Activated naive CD4-positive, alpha-beta T cell treated with anti-CD3 and anti-CD28 coated beads, Interleukin-2, amount 50 U/mL, for 72 hours (primary cell): ENCODE measurements at regions not wholly inside any gene's neighbourhood (a gene's known extent, or its start where the extent isn't known, plus 50 kb on each side); places are given as distances from the start of the nearest gene placed in this dataset.

ENCODE experiments used
- ATAC-seq, 2 donors: fragments of 150-1000 bp; cut with Tn5 transposase; 2 replicates each; pipeline ENCODE4 v1.10.0; 2021; ENCODE audit warnings: mild to moderate bottlenecking in 2 of 2, moderate library complexity in 2 of 2
- DNase-seq, 2 donors: peaks; one replicate each; pipeline ENCODE4 v3.0.0; 2021 to 2022; ENCODE audit warnings: low spot score in 2 of 2
- H3K27ac Mint-ChIP-seq, 2 donors: one replicate each; pipeline ENCODE4 v1.8.0; 2022; ENCODE audit warnings: mild to moderate bottlenecking in 2 of 2, mixed read lengths in 2 of 2
- H3K36me3 Mint-ChIP-seq, 2 donors: one replicate each; pipeline ENCODE4 v1.8.0; 2022; ENCODE audit warnings: mixed read lengths in 2 of 2
- H3K9me3 Mint-ChIP-seq, 2 donors: one replicate each; pipeline ENCODE4 v1.8.0; 2022; ENCODE audit warnings: mixed read lengths in 2 of 2

- ATAC-seq: no peak
- no peak for DNase-seq
- H3K27ac Mint-ChIP-seq: no peak overlapping the region
- H3K9me3 Mint-ChIP-seq: peaks cover 0 to 4% of the 10 kb centered on the region in 2 donors
- H3K36me3 Mint-ChIP-seq: no peaks in the 10 kb centered on the region
These were observed 247.9 kb downstream of the PTEN start for GRCh38 chr10:88111294-88111693.

GRCh38 chr10:88113232-88113631 is 249.8 kb downstream of the PTEN start:
- no peak overlapping the region for H3K27ac Mint-ChIP-seq
- no peak for DNase-seq
- H3K9me3 Mint-ChIP-seq: no peaks in the 10 kb centered on the region
- no peaks in the 10 kb centered on the region for H3K36me3 Mint-ChIP-seq
- ATAC-seq: no peak

GRCh38 chr10:88113657-88114272 is 250.3 kb downstream of the PTEN start:
- Mint-ChIP-seq H3K36me3 (no peaks in the 10 kb centered on the region), H3K27ac (no peak overlapping the region)

GRCh38 chr10:88114368-88114767 is 250.9 kb downstream of the PTEN start:
- Mint-ChIP-seq H3K36me3 (no peaks in the 10 kb centered on the region), H3K9me3 (no peaks in the 10 kb centered on the region)

More at GRCh38 chr10:88113657-88114272, 250.3 kb downstream of the PTEN start:
- ATAC-seq (no peak), DNase-seq (no peak)
- no peaks in the 10 kb centered on the region for H3K9me3 Mint-ChIP-seq

GRCh38 chr10:88115407-88115806 is 252.0 kb downstream of the PTEN start:
- ATAC-seq (no peak), DNase-seq (no peak)
- Mint-ChIP-seq H3K9me3 (no peaks in the 10 kb centered on the region), H3K36me3 (no peaks in the 10 kb centered on the region), H3K27ac (no peak overlapping the region)

More at GRCh38 chr10:88114368-88114767, 250.9 kb downstream of the PTEN start:
- DNase-seq (no peak), ATAC-seq (no peak)
- H3K27ac Mint-ChIP-seq: no peak overlapping the region

- H3K9me3 Mint-ChIP-seq: no peaks in the 10 kb centered on the region
- ATAC-seq: no peak
- no peak for DNase-seq
- H3K36me3 Mint-ChIP-seq: no peaks in the 10 kb centered on the region
- H3K27ac Mint-ChIP-seq: no peak overlapping the region
These were observed 252.5 kb downstream of the PTEN start for GRCh38 chr10:88115968-88116367.

- no peak for ATAC-seq
- no peak for DNase-seq
- Mint-ChIP-seq H3K27ac (no peak overlapping the region), H3K36me3 (no peaks in the 10 kb centered on the region), H3K9me3 (no peaks in the 10 kb centered on the region)
These were observed 253.1 kb downstream of the PTEN start for GRCh38 chr10:88116481-88116880.

- no peak overlapping the region for H3K27ac Mint-ChIP-seq
- no peaks in the 10 kb centered on the region for H3K9me3 Mint-ChIP-seq
- H3K36me3 Mint-ChIP-seq: no peaks in the 10 kb centered on the region
- ATAC-seq: peak; percentile 89 to 92
- peak; percentile 45 to 73 for DNase-seq
These were observed 253.7 kb downstream of the PTEN start for GRCh38 chr10:88116971-88117626.

GRCh38 chr10:88117869-88118632 is 254.6 kb downstream of the PTEN start:
- no peak for DNase-seq
- ATAC-seq: no peak
- Mint-ChIP-seq H3K36me3 (no peaks in the 10 kb centered on the region), H3K27ac (no peak overlapping the region), H3K9me3 (no peaks in the 10 kb centered on the region)

- ATAC-seq (peak in 1 of 2 donors; percentile 3), DNase-seq (no peak)
- Mint-ChIP-seq H3K36me3 (no peaks in the 10 kb centered on the region), H3K27ac (no peak overlapping the region), H3K9me3 (no peaks in the 10 kb centered on the region)
These were observed 255.3 kb downstream of the PTEN start for GRCh38 chr10:88118729-88119128.

- no peak overlapping the region for H3K27ac Mint-ChIP-seq
- H3K36me3 Mint-ChIP-seq: no peaks in the 10 kb centered on the region
- DNase-seq (no peak), ATAC-seq (no peak)
- no peaks in the 10 kb centered on the region for H3K9me3 Mint-ChIP-seq
These were observed 255.7 kb downstream of the PTEN start for GRCh38 chr10:88119160-88119559.

GRCh38 chr10:88120075-88120474 is 256.6 kb downstream of the PTEN start:
- ATAC-seq: no peak
- Mint-ChIP-seq H3K36me3 (no peaks in the 10 kb centered on the region), H3K9me3 (no peaks in the 10 kb centered on the region), H3K27ac (no peak overlapping the region)
- DNase-seq: no peak

GRCh38 chr10:88120599-88121333 is 257.3 kb downstream of the PTEN start:
- H3K9me3 Mint-ChIP-seq: no peaks in the 10 kb centered on the region
- H3K36me3 Mint-ChIP-seq: no peaks in the 10 kb centered on the region
- ATAC-seq: no peak
- no peak overlapping the region for H3K27ac Mint-ChIP-seq
- no peak for DNase-seq

GRCh38 chr10:88121361-88121760 is 257.9 kb downstream of the PTEN start:
- Mint-ChIP-seq H3K36me3 (no peaks in the 10 kb centered on the region), H3K9me3 (no peaks in the 10 kb centered on the region), H3K27ac (no peak overlapping the region)
- DNase-seq (no peak), ATAC-seq (no peak)

- no peak for ATAC-seq
- Mint-ChIP-seq H3K36me3 (no peaks in the 10 kb centered on the region), H3K27ac (no peak overlapping the region), H3K9me3 (no peaks in the 10 kb centered on the region)
- DNase-seq: no peak
These were observed 258.7 kb downstream of the PTEN start for GRCh38 chr10:88122145-88122544.

- Mint-ChIP-seq H3K36me3 (no peaks in the 10 kb centered on the region), H3K9me3 (no peaks in the 10 kb centered on the region), H3K27ac (no peak overlapping the region)
- no peak for ATAC-seq
- DNase-seq: no peak
These were observed 259.2 kb downstream of the PTEN start for GRCh38 chr10:88122576-88122975.

- H3K27ac Mint-ChIP-seq: no peak overlapping the region
- peaks cover 0 to 3% of the 10 kb centered on the region in 2 donors for H3K9me3 Mint-ChIP-seq
- H3K36me3 Mint-ChIP-seq: no peaks in the 10 kb centered on the region
- ATAC-seq (no peak), DNase-seq (no peak)
These were observed 262.3 kb downstream of the PTEN start for GRCh38 chr10:88125766-88126165.
